ENCODE measurements at regions not wholly inside any gene's neighbourhood (a gene's known extent, or its start where the extent isn't known, plus 50 kb on each side); places are given as distances from the start of the nearest gene placed in this dataset.

DNA sequence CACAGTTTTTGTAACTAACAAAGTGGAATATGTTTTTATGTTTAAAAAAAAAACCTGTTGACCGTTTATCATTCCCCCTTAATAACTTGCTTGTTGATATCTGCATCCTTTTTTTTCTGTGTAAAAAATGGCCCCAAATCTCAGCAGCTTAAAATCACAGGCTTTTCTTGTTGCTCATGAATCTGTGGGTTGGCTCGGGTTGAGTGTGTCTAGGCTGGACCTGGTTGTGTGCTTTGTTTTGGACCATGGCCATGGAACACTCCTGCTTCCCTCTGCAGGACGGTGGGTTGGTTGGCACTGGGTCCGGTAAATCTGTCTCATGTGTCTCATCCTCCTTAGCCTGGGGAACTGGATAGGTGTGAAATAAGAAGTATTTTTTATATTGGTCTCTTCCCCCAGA lies 139.0 kb upstream of the LINC00305 start:
- H3K4me3 ChIP-seq (replicated peaks; ENCODE audit: low read depth, low read length), result no peak overlapping the region
- TF ChIP-seq, protein P1, sequence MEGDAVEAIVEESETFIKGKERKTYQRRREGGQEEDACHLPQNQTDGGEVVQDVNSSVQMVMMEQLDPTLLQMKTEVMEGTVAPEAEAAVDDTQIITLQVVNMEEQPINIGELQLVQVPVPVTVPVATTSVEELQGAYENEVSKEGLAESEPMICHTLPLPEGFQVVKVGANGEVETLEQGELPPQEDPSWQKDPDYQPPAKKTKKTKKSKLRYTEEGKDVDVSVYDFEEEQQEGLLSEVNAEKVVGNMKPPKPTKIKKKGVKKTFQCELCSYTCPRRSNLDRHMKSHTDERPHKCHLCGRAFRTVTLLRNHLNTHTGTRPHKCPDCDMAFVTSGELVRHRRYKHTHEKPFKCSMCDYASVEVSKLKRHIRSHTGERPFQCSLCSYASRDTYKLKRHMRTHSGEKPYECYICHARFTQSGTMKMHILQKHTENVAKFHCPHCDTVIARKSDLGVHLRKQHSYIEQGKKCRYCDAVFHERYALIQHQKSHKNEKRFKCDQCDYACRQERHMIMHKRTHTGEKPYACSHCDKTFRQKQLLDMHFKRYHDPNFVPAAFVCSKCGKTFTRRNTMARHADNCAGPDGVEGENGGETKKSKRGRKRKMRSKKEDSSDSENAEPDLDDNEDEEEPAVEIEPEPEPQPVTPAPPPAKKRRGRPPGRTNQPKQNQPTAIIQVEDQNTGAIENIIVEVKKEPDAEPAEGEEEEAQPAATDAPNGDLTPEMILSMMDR (IDR thresholded peaks at IDR 0.05; ENCODE audit: low read depth, low read length, missing control alignments), result no peak
- DNase-seq (ENCODE audit: extremely low read depth, low read depth), result no peak

DNA sequence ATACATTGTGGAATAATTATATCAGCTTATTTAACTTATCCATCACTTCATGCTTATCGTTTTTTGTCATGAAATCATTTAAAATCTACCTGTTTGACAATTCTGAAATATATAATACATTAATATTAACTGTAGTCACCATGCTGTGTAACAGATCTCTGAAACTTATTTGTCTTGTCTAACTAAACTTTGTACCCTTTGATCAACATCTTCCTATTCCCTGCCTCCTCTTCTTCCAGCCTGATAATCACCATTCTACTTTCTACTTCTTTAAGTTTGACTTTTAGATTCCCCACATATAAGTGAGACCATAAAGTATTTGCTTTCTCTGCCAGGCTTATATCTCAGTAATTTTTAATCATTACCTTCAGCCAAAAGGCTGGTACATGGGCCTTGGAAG lies 134.2 kb upstream of the LINC00305 start:
- TF ChIP-seq, protein P1 (IDR thresholded peaks at IDR 0.05; ENCODE audit: low read depth, low read length, missing control alignments), result no peak
- DNase-seq (ENCODE audit: extremely low read depth, low read depth), result no peak
- no peak overlapping the region for H3K4me3 ChIP-seq (replicated peaks; ENCODE audit: low read depth, low read length)

DNA sequence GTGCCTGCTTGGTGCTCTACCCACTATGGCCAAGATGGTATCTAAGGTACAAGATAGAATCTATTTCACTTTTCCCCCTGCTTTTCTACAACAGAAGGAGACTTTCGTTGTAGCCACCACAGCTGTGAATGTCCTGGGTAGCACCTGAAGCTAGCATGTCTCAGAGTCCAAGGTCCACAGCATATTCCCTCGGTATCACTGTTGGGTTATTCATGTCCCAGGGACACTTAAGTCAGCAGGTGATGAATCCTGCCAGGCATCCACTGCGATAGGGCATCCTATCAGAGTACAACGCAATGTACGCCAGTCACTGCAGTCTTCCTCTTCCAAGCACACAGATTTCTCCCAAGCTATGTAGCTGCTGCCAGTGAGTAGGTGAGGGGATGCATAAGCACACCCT lies 129.1 kb upstream of the LINC00305 start:
- TF ChIP-seq, protein P1 (IDR thresholded peaks at IDR 0.05; ENCODE audit: low read depth, low read length, missing control alignments), result no peak
- DNase-seq (ENCODE audit: extremely low read depth, low read depth), result no peak
- H3K4me3 ChIP-seq (replicated peaks; ENCODE audit: low read depth, low read length), result no peak overlapping the region

DNA sequence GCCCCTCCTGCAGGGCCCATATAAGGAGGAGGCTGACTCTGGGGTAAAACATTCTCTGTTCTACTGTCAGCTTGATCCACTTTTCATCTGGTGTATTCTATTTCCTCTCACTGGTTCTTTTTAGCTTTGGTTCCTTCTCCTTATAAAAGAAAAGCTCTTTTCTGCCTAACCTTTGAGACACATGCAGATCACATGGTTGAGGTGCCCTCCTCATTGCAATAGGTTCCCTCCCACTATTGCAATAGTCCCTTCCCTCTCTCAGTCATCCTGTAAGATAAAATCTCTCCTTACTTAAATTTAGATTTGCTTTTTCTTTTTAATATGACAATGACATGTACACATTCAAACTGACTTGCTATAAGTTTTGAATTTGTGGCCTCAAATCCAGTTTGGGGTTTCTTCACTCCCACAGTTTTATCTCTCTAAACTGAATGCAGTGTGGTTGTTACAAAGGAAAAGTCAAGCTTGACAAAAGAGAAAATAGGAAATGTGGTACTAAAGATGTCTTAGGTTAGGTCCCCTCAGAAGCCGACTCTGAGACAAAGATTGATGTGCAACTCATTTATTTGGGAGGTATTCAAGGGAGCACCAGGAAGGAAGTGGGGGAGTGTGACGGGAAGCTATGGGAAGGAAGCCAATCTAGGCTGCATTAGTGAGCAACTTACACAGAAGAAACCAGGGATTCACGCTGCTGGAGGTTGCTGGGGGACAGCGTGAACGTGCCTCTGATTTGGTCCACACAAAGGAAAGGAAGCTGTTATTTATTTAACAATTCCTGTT lies 127.6 kb upstream of the LINC00305 start:
- TF ChIP-seq, protein P1 (IDR thresholded peaks at IDR 0.05; ENCODE audit: low read depth, low read length, missing control alignments), result no peak
- no peak for DNase-seq (ENCODE audit: extremely low read depth, low read depth)
- H3K4me3 ChIP-seq (replicated peaks; ENCODE audit: low read depth, low read length), result no peak overlapping the region

DNA sequence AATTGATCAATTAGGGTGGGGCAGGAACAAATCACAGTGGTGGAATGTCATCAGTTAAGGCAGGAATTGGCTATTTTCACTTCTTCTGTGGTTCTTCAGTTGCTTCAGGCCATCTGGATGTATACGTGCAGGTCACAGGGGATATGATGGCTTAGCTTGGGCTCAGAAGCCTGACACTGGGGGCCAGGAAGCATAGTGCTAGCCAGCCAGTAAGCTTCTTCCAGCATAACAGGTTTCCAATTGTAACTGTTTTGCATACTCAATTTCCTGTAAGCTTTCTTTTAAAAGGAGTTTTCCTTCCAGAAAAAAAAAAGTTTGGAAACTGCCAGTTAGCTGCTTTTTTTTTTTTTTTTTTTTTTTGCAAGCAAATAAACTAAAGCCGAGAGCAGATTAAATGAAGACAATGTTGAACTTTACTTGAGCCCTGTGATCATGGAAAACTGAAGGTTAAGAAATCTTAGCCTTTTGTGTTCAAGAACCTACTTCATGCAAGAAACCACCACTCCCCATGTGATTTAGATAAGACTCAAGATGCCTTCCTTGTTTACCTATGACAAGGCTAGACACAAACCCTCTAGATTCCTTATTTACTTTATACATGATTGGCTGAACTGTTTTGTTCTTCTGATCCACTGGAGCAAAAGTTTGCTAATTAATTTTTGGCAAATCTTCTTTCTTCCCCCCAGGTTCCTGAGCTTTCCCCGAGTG lies 126.9 kb upstream of the LINC00305 start:
- no peak for DNase-seq (ENCODE audit: extremely low read depth, low read depth)
- no peak overlapping the region for H3K4me3 ChIP-seq (replicated peaks; ENCODE audit: low read depth, low read length)
- TF ChIP-seq, protein P1 (IDR thresholded peaks at IDR 0.05; ENCODE audit: low read depth, low read length, missing control alignments), result no peak

DNA sequence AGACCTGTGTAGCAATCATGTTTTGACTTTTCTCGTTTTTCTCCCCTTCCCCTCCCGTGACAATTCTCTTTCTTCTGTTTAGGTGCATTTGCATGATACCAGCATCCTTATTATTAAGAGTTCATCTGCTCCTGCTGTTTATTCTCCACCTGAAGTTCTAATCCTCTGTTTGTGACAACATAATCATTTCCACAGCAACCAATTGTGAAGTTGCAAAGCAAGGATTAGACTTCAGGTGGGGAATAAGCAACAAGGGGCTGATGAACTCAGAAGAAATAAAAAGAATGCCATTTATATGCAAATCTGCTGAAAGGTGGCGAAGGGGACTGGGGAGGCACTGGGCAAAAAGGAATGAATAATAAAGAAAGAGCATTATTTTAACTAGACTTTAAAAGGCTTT lies 124.8 kb upstream of the LINC00305 start:
- TF ChIP-seq, protein P1 (IDR thresholded peaks at IDR 0.05; ENCODE audit: low read depth, low read length, missing control alignments), result no peak
- DNase-seq (ENCODE audit: extremely low read depth, low read depth), result no peak
- H3K4me3 ChIP-seq (replicated peaks; ENCODE audit: low read depth, low read length), result no peak overlapping the region
